GM18499 (cell line): ENCODE measurements at regions not wholly inside any gene's neighbourhood (a gene's known extent, or its start where the extent isn't known, plus 50 kb on each side); places are given as distances from the start of the nearest gene placed in this dataset.
"Not testable (repeated sequence)": the region's sequence is repeated elsewhere in the genome, so short reads cannot be mapped to it uniquely, and the experiment has no call there.

Experiments used
- ATAC-seq: cut with Tn5 transposase; IDR thresholded peaks from one replicate; pipeline ENCODE4 v1.9.1; 2021; ENCODE audit warnings: moderate number of reproducible peaks; ENCODE audit not compliant: insufficient read depth, unreplicated experiment

DNA sequence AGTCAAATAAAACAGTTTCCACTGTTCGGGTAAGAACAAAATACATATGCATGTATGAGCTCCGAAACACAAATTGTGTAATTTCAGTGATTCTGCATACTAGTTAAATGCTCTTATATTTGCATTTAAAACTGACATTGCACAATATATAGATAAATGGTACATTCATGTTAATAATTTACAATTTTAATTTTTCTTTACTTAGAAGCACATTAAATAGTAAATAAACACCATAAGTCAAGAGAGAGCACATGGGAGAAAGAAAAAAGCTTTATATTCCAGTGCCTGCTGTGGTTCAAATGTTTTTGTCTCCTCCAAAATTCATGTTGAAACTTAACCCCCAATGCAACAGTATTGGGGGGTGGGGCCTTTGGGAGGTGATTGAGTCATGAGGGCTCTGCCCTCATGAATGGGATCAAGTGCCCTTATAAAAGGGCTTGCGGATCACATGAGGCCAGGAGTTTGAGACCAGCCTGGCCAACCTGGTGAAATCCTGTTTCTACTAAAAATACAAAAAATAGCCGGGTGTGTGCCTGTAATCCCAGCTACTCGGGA lies 322.9 kb downstream of the BCOR start:
- no peak for ATAC-seq

DNA sequence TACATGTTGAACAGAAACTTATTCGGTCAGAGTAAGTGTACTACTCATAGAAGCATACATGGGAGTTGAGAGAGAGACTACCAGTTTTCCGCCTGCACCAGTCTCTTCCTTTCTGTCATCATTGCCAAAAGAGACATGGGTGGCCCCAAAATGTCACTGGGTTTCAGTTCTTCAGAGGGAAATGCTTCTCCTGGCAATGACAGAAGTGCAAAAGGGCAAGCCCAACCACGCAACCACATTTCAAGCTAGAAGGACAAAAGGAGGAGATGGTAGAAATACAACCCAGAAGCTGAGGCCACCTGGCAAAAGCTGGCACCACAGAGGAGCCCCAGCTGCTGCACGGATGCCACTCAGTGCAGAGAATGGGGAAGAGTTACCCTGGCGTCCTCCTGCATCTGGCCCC lies 320.1 kb downstream of the BCOR start:
- no peak for ATAC-seq

DNA sequence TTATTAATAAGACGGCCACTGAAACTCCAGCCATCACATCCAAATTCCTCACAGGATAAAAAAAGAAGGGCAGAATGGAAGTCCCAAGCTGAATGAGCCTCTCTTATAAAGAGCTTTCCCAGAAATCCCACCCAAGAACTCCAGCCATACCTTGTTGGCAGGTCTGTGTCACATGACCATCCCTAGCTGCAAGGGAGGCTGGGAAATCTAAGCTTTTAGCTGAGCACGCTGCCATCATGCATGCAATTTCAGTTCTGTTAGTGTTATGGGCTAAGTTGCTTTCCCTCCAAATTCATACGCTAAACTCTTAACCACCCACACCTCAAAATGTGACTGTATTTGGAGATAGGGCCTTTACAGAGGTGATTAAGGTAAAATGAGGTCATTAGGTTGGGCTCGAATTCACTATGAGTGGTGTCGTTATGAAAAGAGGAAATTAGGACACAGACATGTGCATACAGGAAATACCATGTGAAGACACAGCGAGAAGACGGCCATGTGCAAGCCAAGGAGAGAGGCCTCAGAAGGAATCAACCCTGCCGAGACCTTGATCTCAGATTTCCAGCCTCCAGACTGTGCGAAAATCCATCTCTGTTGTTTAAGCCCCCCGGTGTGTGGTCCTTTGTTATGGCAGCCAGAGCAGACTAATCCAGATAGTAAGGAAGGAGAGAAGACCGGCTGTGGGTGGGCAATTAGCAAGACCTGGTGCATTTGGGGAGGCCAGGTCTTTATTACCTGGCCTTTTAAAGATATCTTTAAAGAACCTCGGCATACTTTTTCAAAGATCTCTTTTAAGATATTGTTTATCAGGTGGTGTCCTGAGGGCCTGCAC lies 317.6 kb downstream of the BCOR start:
- ATAC-seq = no peak

DNA sequence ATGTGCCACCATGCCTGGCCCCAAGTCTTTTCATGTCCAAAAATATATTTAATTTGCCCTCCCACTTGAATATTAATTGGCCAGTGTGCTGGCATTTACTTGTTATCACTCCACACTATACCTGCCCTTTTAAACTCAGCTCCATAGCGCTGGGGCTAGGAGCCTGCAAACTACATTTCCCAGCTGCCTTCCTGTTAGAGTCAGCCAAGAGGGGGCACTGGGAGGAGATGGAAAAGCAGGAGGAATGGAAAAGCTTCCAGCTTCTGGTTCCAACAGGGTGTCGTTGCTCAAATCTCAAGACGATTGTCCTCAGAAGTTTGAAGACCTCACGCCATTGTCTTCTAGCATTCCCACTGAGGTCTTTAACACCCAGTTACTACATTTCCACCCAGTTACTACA lies 315.5 kb downstream of the BCOR start:
- ATAC-seq = no peak

DNA sequence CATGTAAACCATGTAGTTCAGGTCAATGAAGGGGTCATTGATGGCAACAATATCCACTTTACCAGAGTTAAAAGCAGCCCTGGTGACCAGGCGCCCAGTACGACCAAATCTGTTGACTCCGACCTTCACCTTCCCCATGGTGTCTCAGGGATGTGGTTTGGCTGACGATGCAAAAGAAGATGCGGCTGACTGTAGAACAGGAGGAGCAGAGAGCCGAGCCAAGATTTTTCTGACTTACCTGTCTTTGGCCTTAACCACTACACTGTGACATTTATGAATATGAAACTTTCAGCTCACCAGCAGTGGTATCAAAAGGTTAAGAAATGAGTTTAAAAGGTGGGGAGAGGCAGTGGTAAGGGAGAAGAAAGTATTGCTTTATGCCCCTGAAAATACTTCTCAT lies 309.8 kb downstream of the BCOR start:
- no peak for ATAC-seq

DNA sequence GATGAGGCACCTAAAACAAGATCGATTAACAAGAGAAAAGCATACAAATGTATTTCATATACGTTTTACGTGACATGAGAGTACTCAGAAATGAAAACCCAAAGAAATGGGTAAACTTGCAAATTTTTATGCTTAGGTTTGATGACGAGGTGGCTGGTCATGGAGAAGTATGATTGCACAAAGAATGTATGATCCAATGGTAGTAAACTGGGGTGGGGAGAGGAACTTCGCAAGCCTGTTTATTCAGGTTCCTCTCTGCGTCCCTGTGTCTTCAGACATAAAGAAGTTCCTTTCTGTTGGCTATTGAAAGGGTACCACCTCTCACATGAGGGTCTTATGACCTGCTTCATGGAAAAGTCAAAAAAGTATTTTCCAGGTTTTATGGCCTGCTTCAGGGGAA lies 309.2 kb downstream of the BCOR start:
- no peak for ATAC-seq

DNA sequence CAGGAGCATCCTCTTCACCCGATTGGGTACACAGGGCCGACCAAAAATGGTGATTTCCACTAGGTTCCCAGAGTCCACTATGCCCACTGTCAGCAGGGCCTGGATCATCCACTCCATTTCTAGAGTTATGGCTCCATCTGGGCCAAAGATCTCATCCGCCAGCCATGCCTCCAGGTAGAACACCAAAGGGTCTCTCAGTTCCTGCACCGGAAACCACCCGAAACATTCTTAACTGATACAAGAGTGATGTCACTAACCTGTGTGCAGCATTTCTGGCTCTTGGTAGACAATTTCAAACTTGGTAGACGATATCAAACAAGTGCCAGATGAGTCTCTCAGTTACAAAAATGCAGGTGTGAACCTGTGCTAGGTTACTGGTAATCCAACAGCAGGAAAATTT lies 306.1 kb downstream of the BCOR start:
- ATAC-seq = no peak

DNA sequence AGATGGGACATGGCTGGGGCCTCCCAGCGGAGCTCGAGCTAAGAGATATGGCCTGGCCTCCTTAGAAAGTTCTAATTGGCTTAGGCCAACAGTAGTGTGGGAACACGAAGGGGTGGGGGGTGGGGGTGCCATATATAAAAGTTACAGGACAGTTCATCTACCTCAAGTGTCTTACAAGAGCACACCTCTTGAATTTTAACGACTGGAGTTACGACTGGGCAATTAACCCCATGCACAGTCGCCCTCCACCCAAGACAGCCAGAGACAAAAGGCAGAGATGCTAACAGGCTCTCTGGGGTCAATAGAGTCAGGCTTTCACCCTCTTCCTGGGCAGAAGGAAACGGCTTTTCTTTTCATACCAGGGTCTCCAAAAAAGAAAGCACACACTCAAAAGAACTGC lies 302.2 kb downstream of the BCOR start:
- no peak for ATAC-seq

DNA sequence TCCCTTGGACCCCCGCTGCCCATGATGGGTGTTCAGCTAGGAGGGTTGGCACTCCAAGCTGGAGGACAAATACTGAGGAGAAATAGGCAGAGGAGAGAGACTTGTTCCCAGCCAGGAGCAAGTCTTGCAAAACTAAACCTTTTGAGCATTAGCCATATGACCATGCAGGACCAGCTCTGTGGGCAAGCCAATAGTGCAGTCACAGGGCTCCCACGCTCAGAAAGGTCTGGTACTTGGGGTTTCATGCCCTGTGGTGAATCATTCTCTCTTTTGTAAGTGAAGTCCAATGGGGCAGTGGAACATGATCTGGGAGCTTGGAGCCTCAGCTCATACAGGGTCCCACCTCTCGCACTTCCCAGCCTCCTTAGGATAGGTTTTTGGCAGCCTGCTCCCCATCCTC lies 300.9 kb downstream of the BCOR start:
- ATAC-seq = no peak

DNA sequence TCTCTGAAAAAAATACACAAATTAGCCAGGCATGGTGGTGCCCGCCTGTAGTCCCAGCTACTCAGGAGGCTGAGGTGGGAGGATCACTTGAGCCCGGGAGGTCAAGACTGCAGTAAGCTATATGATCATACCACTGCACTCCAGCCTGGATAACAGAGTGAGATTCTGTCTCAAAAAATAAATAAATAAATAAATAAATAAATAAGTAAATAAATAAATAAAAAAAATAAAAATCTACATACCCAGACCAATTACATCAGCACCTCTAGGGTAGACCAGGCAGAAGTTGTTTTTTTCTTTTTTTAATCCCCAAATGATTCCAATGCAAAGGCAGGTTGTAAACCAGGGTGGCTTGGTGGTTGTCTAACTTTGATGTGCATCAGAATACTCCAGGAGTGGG lies 299.3 kb downstream of the BCOR start:
- not testable (repeated sequence) for ATAC-seq

DNA sequence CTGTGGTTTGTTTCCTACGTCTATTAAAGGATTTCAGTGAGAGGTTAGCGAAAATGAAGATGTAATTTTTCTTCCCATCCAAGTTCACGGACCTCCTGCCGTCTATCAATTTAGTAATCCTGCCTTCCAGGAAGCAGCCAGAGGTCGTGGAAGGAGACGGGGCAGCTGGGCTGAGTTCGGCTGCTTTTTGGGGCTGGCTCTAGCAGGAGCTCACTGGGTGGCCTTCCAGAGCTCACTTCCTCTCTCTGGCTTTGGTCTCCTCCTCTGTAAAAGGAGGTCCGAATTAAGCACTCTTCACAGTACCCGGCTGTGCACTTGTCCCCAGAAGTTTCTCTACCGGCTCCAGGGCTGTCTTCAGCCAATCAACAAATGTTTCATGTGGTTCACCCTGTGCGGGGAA lies 295.4 kb downstream of the BCOR start:
- ATAC-seq = no peak

DNA sequence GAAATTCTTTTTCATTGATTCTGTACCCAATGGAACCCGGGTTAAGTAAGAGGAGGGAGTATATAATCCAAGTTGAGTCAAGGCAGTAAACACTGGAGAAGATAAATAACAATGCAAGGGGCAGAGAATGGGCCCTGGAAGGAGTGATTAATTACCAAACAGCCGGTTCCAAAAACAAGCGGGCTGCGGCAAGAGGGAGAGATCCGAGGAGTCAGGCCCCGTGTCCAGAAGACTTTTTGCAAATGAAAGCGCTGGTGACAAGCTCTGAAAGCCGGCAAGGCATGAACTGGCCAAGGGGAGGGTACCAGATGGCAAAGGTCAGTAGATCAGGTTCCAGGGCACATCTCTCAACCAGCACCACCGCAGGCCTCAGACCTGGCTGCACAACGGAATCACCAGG lies 294.9 kb downstream of the BCOR start:
- ATAC-seq = no peak

DNA sequence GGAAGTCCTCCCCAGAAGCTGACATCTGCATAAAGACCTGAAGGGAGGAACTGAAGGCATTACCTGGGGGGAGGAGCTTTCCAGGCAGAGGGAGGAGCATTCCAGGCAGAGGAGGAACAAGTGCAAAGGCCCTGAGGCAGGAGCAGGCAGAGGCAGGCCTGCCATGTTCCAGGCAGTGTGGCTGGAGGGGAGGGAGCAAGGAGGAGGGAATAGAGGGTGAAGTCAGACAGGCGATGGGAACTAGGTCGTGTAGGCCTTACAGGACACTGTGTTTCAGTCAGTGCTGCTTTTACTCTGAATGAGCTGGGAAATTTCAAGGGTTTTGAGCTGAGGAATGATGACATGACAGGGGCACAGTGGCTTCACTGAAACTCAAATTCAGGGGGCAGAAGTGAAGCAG lies 292.7 kb downstream of the BCOR start:
- ATAC-seq = no peak

DNA sequence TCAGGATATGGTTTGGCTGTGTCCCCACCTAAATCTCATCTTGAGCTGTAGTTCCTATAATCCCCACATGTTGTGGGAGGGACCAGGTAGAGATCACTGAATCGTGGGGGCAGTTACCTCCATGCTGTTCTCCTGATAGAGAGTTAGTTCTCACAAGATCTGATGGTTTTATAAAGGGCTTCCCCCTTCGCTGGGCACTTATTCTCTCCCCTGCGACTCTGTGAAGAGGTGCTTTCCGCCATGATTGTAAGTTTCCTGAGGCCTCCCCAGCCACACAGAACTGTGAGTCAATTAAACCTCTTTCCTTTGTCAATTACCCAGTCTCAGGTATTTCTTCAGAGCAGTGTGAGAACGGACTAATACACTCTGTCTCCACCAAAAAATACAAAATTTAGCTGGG lies 291.9 kb downstream of the BCOR start:
- ATAC-seq = no peak

DNA sequence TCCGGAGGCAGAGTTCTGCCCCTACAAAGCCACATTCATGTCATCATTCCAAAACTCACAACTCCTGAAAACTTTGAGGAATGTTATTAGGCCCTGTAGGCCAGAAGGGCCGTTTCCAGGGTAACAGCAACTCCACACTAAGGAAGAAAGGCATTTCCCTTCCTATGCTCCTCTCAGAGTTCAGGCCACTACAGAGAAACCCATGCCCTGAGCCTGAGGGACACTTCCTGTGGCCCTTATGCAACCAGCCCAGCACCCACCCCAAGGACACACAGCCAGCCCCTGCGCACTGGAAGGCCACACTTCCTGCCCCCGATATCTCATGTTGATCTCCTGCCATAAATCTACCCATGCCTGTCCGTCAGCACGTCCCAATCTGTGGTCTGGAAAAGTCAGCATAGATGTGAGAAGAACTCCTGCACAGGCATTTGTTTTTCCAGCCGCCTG lies 289.3 kb downstream of the BCOR start:
- no peak for ATAC-seq

DNA sequence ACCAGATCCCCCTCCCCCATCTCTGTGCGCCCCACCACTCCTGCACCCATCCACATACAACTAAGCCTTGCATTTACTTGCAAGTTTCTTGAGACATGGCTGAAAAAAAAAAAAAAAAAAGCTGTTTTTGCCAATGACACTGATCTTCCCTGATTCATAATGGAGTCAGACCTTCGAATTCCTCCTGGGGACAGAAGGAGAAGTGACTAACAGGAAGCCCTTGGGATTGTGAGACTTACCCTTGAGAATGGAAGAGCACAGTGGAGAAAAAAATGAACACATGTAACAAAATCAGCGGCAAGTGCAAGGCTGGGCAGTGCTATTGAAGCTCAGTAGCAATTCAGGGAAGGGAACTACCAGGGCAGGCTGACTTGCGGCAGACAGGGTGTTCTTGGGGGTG lies 288.4 kb downstream of the BCOR start:
- no peak for ATAC-seq

DNA sequence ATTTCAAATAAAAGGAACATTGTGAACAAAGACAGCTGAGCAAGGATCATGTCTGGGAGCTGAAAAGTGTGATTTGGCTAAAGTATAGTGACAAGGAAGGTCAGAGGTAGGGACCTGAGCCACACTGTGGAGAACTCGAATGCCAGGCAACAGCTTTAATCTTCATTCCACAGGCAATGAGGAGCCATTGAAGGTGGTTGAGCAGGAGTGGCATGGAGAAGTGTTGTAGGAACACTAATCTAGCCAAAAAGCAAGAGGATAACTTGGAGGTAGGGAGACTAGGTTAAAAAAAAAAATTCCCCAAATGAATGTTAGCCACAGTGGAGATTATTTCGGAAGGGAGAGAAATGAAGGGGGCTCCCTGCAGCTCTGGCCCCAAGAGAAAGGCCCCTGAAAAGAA lies 286.9 kb downstream of the BCOR start:
- ATAC-seq = no peak

DNA sequence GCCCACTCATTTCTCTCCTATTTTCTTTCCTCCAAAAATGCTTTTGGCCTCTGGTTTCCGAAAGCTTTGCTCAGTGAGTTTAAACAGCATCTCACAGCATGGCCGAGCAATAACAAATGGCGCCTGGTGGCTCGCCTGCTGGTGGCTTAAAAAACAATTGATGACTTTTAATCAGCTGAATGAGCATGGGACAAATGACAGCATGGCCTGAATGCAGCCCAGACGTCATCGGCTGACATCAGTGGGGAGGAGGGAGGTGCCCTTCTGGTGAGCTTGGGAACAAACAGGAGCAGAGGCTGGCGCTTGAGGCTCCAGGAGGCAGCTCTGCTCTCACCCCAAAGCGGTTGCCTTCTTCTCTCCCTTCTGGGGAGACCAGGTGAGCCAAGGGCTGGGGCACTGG lies 286.4 kb downstream of the BCOR start:
- ATAC-seq = no peak

DNA sequence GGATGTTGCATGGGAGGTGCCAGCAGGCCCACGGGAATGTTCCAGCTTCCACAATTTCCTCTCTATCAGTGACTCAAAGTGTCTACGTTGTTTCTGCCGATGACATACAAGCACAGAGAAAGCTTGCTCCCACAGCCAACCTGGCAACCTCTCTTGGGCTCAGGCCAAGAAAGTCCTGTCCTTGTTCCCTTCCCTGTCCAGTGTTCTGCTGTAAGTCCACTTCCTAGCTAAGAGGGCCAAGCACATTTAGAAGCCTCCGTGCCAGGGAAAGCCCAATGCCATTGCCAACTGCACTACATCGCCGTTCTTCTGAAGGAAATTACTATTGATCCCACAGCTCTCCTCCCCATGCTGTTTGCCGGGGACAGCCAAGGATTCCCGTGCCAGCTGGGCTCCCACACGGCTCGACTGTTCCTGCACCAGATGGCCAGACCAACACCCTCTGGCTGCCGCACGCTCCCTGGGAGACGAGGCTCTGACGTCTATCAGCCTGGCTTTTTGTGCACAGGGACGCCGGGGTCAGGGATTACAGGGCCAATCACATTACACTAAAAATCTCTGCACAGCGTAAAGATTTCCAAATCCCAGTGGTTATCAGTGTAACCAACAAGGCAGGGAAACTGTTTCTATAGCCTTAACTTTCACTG lies 284.0 kb downstream of the BCOR start:
- ATAC-seq = no peak

DNA sequence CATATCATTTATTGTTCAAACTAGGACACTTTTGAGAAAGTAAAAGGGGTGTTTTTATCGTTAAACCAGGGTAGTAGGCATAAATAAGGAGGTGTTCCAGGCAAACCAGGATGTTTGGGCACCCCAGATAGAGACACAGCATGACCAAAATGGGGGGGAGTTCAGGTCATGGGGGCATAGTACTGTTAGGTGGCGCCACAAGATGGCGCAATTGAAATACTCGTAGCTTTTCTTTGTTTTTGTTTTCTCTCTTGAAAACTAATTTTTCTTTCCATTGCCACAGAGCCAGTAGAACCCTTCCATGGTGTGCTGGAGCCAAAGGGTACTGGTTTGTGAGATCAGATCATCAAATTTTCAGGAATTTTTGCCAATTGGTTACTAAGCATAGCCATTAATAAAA lies 283.4 kb downstream of the BCOR start:
- no peak for ATAC-seq

DNA sequence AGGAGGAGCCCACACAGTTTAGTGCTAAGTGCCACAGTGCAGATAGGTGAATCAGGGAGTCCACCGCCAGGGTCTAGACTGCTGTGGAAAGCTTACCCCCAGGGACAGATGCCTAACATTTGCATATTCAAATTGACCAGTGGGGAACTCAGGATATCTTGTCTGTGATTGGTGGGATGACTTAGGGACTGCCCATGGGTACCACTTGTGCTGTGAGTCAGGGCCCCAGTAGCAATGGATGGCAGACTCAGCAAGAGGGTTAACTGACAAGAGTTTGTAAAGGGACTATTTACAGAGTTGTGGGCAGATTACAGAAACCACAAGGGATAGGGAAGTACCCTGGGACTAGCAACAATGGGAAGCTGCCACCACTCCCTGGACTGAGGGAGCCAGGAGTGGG lies 282.1 kb downstream of the BCOR start:
- no peak for ATAC-seq
